IPS-11a (cell line): ENCODE measurements at regions not wholly inside any gene's neighbourhood (a gene's known extent, or its start where the extent isn't known, plus 50 kb on each side); places are given as distances from the start of the nearest gene placed in this dataset.
"Not testable (repeated sequence)": the region's sequence is repeated elsewhere in the genome, so short reads cannot be mapped to it uniquely, and the experiment has no call there.

Experiments used
- H3K4me3 ChIP-seq: one replicate; pipeline ENCODE4 v1.5.1; 2013; ENCODE audit warnings: low read depth, low read length, control low read depth

DNA sequence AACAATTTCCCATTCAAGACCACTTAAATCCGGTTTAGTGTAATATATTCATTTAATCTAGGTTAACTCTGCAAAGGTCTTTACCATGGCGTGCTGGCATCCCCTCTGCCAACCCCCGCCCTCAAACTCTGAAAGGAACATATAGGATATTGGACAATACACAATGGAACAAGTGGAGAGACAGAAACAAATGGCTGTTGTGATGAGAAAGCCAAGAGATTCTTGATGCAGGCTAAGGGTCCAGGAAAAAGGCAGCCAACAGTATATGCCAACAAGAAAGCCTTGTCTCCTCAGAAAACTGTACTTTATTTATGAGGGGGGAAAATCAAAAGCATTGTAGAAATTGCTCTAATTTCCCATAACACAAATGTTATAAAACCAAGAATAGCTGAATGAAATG is 407.3 kb upstream of the SGCG start:
- no peak overlapping the region for H3K4me3 ChIP-seq

DNA sequence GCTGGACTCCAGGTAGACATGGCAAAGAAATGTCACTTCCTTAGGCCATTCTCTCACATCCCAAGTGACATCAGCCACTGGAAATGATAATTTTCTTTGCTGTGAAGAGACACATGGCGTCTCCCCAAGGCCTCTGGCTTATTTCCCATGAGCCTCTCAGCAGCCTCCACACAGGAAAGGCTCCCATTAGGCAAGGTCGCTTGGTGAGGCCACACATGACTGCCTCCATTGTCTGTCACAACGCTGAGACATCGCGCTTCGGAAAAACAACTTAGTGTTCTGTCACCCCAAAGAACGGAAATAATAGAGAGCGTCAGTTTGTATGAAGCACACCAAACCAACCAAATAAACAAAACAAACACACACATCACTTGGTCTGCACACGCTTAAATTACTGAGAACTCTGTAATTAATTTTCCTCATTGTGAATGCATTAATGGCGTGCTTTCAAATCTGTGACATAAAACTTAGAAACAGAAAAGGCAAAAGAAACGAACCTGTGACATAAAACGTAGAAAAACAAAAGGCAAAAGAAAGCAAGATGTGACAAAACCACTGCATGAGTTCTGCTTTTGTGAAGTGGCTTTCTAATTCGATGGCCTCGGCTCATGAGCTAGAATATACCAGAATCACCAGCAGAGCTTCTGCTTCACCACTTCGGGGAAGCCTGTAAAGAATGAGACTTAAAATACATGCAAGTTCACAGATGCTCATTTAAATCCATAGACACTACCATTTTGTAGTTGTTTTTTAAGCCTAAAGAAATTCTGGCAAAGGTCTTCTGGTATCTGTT is 404.2 kb upstream of the SGCG start:
- H3K4me3 ChIP-seq, result no peak overlapping the region

GRCh38 chr13:22777207-22777606 is 403.6 kb upstream of the SGCG start:
- H3K4me3 ChIP-seq, result no peak overlapping the region

DNA sequence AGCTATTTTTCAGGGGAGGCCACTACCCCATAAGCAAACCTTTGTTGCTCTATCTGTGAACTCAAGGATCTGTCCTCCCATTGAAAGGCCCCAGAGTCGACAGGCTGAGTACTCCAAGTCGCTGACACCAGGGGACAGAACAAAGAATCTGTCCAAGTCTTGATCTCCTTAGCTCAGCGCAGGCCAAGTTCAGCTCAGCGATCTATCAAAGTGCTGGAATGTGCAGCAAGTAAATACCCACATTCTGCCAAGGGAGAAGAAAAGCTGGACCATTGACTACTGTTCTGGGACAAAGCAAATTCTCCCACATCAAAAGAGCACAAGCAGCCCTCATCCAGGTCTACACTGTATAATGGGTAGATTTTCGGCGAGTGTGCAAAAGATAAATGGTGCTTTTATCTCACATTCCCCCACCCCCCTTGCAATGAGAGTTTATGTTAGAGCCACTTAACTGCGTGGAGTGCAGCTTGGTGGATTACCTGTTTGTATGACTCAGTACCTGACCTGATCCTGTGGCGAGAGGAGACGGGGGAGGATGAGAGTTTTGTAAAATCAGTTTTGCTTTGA is 391.7 kb upstream of the SGCG start:
- H3K4me3 ChIP-seq, result no peak overlapping the region

DNA sequence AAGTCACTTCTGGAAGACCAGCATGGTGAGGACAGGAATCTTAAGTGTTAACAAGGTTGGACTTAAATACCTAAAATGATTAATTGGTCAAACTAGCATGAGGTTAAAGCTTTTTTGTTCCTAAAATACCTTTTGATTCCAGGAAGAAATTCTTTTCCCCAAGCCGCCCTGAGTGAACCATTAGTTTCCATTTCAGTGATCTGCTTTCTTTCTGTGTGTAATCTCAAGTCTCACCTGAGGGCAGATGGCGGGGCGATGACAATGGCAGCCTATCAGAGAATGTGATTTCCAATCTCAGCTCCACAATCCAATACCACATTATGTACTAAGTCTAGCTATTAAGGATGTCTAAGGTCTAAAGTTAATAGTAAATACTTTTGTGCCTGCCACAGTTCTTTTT is 390.9 kb upstream of the SGCG start:
- no peak overlapping the region for H3K4me3 ChIP-seq

GRCh38 chr13:22793598-22794134 is 387.1 kb upstream of the SGCG start:
- no peak overlapping the region for H3K4me3 ChIP-seq

DNA sequence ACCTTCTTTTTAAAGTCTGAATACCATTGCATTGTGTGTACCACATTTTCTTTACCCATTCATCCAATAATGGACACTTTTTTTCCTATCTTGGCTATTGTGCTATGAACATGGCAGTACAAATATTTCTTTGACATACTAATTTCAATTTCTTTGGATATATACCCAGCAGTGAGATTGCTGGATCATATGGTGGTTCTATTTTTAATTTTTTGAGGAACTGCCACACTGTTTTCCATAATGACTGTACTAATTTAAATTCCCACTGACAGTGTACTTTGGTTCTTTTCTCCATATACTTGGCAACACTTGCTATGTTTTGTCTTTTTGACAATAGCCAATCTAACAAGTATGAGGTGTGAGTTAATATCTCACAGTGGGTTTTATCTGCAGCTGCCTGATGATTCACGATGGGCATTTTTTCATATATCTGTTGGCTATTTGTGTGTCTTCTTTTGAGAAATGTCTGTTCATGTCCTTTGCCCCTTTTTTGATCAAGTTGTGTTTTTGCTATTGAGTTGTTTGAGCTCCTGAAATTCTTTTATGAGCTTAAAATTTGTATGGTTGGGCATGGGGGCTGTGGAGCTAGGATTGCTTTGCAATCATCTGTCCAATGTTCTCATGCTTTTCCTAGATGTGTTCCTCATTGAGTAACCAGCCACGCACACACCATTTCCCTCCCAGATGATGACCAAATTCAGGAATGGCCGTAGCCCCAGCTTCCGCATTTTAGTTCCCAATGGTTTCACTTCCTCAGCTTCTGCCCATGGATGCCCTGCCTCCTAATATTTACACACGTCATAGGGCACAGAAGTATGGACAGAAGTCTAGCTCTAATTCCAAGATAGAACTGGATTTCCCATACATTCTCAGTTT is 380.0 kb upstream of the SGCG start:
- H3K4me3 ChIP-seq, result no peak overlapping the region

DNA sequence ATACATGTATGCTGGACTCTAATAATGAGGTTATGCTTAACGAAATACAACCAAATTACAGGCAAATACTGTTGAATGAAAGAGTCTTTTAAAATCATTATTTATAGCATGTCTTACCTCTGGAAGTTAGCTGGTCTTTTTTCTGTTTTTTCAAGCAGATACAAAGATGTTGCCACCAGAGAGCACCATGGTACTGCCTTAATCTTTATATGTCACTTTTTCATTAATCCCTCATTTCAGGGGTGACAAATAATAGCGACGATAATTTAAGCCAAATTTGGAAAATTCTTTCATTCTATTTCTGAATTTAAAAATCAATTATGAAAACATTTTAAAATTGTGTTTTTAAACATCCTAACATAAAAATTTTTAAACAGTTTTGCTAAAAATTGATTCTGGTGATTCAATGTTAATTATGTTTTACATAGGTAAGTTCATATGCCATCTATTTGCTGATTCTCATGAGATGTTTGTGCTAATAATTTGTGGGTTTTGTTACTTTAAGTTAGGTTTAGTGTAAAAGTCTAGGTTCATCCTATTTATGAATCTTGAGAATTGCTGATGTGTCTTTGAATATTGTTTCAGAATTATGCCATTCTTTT is 379.3 kb upstream of the SGCG start:
- H3K4me3 ChIP-seq, result no peak overlapping the region

DNA sequence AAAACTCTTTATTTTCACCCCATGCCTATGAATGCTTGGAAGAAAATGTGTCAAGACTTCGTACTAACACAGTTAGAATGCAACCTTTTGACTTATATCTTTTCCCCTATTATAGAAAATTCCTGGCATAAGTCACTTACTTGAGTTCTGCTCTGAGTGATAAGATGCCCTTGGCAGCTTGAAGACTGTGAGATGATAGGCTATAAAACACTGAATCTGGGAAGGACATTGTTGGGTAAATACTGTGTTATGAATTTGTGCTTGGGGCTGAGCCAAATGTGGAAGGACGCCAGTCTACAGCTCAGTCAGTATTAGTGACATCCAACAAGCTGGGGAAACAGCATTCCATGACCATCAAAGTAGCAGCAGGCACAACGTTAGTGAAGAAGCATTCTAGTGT is 368.0 kb upstream of the SGCG start:
- H3K4me3 ChIP-seq, result no peak overlapping the region

DNA sequence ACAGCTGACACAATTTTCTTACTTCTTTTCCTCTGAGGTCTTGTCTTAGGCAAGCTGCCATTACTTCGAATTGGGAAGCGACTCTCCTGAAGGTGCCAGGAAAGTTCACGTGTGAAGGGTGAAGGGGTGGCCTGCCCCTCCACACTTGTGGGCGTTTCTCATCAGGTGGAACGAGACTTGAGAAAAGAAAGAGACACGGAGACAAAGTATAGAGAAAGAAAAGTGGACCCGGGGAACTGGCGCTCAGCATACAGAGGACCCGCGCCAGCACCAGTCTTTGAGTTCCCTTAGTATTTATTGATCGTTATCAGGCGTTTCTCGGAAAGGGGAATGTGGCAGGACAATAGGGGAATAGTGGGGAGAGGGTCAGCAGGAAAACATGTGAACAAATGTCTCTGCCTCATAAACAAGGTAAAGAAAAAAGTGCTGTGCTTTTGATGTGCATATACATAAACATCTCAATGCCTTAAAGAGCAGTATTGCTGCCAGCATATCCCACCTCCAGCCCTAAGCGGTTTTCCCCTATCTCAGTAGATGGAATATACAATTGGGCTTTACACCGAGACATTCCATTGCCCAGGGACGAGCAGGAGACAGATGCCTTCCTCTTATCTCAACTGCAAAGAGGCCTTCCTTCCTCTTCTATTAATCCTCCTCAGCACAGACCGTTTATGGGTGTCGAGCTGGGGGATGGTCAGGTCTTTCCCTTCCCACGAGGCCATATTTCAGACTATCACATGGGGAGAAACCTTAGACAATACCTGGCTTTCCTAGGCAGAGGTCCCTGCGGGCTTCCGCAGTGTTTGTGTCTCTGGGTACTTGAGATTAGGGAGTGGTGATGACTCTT is 367.0 kb upstream of the SGCG start:
- not testable (repeated sequence) for H3K4me3 ChIP-seq

- not testable (repeated sequence) for H3K4me3 ChIP-seq
These were observed 366.3 kb upstream of the SGCG start for GRCh38 chr13:22814433-22814832.

- no peak overlapping the region for H3K4me3 ChIP-seq
These were observed 359.2 kb upstream of the SGCG start for GRCh38 chr13:22821589-22821988.

DNA sequence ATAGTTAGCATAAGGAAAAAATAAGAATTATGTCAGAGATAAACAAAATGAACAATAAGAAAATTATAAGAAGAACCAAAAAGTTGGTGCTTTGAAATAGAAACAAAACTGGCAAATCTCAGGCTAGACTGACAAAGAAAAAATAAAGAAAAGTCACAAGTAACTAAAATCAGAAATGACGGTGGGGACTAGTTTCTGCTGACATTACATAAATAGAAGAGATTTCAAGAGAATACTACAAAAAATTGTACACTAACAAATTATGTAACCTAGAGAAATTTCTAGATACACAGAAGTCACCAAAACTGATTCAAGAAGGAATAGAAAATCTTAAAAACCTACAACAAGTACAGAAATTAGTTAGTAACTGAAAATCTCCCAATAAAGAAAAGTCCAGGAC is 355.6 kb upstream of the SGCG start:
- H3K4me3 ChIP-seq, result no peak overlapping the region

DNA sequence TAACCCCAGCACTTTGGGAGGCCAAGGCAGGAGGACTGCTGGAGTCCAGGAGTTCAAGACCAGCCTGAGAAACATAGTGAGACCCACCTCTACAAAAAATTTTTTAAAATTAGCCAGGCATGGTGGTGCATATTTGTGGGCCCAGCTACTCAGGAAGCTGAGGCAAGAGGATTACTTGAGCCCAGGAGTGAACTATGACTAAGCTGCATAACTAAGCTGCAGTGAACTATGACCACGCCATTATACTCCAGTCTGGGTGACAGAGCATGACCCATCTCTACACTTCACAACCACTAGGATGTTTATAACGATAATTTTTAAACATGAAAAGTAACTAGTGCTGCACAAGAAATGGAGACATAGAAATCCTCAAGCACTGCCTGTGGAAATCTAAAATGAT is 352.7 kb upstream of the SGCG start:
- no peak overlapping the region for H3K4me3 ChIP-seq

DNA sequence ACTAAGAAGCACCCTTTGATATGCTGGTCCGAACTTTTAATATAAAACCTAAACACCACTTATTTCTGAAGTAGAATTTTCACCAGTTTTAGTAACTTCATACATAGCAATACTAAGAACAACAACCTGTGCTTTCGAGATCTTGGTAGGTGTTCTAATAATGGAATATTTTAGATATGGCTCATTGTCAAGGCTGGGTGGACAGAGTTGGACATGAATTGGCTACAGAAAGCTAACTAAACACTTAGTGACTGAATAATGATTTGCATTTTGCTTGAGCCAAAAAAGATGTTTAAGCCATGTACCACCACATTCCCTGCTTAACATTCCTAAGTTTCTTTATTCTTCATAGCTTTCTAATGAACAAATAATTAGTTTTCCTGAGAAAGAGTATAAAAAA is 344.3 kb upstream of the SGCG start:
- no peak overlapping the region for H3K4me3 ChIP-seq

DNA sequence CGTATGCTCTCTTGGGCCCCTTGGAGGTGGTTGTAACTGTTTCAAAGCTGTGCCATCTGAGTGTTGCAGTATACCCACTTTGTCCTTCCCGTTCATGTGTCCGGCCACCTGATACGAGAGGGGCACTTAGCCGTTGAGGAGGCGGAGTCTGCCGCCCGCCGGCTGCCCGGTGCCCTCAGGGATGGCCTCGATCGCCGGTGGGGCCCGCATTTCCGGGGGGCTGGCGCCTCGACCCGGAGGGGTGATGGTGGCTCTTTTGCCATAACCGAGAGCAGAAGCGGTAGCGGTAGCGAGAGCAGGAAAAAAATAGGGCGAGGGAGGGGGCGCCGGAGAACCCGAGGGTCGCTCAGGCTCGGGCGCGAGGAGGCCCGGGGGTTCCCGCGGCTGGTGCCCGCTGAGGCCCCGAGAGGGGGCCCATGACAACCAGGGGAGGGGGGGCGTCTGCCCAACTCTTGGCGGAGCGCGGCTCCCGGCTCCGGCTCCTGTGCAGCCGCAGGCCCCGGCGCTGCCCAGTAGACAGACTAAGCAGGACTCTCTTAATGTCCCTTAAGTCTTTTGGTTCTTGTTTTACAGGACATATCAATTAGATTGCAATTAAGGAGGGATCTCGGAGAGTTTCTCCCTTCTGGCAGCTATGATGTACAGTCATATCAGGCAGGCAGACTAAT is 342.7 kb upstream of the SGCG start:
- H3K4me3 ChIP-seq, result no peak overlapping the region

- no peak overlapping the region for H3K4me3 ChIP-seq
These were observed 340.9 kb upstream of the SGCG start for GRCh38 chr13:22839603-22840530.

DNA sequence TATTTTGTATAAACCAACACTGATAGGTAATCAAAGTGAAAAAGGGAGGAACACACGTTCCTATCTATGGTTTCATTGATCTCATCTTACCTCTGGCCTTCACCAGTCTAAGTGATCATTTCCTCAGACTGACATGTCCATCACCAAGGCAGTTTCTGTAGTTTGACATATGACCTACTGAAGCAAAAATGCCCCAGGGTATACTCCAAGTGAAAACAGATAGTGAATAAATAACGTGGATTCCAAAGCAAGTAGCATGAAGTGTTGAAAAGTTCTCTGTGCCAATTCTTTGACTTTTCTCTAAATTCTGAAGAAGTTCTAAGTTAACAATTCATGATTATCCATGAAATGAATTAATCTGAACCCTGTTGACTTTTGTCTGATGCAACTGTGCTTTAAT is 334.2 kb upstream of the SGCG start:
- no peak overlapping the region for H3K4me3 ChIP-seq

- H3K4me3 ChIP-seq, result no peak overlapping the region
These were observed 332.2 kb upstream of the SGCG start for GRCh38 chr13:22848539-22849052.
